Activated CD4-positive, alpha-beta T cell treated with anti-CD3 and anti-CD28 coated beads, Interleukin-2, Interleukin-4, amounts not matched to agents 100 ng/mL and 50 ng/mL, durations not matched to agents 16 hours and 8 hours (primary cell): ENCODE measurements at regions not wholly inside any gene's neighbourhood (a gene's known extent, or its start where the extent isn't known, plus 50 kb on each side); places are given as distances from the start of the nearest gene placed in this dataset.
"Not testable (repeated sequence)": the region's sequence is repeated elsewhere in the genome, so short reads cannot be mapped to it uniquely, and the experiment has no call there.

Source experiments
- DNase-seq: peaks from one replicate; pipeline ENCODE4 v3.0.0-alpha.2; 2020; ENCODE audit warnings: low spot score

DNA sequence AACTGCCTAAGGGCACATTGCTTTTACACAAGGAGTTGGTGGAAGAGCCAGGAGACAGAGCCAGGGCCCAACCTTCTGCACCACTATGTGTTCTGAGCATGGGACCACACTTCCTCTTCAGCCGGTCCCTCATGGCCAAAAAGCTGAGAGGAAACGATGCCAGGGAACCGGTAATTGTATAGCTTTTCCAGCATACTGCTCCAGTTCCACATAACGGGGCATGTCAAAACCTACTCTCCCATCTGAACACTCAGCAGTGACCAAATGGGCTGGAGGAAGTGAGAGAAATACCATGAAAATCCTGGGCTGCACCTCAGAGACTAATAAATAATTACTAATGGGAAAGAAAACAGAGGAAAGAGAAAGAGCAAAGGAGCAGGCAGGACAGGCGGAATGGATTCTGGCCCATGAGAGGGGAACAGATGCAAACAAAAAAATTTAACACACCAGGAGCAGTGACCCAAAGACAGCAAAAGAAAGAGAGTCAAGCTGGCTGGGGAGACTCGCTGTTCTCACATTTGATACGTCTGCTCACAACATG lies 52.0 kb upstream of the BMP2 start:
- no peak for DNase-seq

DNA sequence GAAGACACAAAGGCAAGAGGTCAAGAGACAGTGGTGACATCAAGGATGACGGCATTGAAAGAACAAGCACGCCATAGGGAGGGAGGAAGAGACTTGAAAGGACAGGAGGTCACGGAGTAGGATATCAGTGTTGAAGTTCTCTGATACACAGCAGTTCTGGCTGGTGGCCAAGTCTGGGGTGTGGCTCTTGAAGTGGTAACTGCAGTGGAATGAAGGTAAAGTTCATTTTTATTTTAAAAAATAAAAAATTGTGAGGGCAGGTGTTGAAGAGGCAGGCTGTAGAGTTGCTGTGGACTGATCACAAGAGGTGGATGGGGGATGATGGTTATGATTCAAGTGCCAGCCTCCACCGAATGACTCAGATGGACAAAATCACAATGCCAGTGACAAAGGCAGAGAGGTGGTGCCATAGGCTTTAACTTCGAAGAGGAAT lies 53.2 kb upstream of the BMP2 start:
- no peak for DNase-seq

DNA sequence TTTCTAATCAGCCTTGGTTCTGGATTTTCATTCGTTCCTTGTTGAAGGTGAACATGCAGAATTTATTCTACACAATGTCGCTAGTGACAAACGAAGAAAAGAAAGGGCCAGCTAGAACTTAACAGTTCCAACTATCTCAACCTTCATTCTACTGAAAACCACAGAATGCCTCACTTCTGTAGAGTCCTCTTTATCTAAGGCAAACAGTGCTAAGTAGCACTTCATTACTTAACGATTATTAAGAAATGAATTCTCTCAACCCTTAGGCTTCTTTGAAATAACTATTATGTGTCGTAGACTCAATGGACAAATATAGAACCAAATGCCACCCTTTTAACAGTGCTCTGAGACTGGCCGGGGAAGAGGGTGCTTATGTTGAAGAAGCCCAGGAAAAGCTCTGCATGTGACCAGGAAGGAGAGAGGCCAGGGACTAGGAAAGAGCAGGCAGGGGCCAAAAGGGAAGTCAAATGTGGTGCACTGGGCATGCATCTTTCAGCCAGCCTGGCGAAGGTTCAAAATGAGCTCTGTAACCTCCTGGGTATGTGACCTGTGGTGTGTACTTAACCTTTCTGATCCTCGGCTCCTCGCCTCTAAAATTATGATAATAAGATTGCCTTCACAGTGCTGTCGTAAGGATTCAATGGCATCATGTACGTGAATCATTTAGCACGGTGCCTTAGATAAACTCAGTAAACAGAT lies 55.4 kb upstream of the BMP2 start:
- DNase-seq = no peak

DNA sequence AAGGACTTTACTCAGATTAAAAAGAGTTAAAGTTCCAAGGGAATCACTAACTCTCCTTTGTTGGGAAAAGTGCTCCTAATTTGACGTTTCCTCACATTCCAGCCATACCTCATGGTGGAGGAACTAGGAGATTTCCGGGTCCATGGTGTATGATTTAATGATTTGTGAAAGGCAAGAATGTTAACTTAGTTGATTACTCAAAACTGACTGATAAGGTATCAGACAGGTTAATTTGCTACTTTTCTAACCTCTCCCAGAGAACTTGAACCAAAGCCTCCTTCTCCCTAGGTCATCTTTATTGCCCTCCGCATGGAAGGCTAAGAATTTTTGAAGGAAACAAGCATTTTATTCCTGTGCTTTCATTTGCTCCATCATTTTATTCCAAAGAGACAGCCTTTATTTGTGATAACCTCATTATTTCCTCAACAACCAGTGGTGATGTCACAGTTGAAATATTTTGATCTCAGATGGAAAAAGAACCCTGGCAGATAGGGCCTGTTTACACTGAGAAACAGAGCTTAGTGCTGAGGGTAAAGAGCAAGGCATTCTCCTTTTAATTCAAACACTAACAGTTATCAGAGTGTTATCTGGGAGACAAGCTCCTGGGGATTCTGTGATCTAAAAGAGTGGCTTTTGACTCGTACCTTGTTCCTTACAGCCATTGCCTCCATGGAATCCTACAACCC lies 57.4 kb upstream of the BMP2 start:
- no peak for DNase-seq

DNA sequence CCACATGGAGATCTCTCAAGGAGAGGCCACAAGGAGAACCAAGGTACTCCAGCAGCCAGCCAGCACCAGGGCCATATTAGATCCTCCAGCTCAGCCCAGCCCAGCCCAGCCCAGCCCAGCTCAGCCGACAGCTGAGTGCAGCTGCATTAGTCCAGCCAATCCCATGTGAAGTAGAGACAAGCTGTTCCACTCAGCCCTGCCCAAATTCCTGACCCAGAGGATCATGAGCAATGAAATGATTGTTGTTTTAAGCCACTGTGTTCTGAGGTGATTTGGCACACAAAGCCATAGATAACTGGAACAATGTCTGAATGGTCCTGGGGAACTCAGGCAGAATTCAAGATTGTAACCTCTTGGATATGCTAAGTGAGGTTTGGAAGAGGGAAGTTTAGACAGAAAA lies 59.5 kb upstream of the BMP2 start:
- no peak for DNase-seq

DNA sequence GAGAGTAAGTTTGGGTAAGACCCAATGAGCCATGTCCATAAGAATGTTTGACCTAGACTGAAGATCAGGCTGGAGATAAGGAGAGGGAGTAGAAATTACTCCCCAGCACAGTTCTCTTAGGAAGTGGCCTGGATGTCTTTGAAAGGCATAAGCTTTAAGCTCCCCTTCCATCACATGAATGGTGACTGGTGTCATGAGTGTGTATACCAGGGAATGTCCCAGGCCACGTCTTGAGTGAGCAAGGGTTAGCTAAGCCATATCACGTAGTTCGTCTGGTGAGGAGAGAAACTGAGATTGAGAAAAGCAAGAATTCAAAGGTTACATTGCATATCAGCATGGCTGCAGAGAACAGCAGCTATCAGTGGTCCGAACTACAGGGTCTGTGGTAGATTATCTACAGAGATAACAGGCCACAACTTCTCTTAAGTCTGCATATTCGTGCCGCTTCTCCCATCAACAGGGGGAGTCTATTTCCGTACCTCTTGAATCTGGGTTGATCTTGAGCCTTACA lies 60.1 kb upstream of the BMP2 start:
- no peak for DNase-seq

DNA sequence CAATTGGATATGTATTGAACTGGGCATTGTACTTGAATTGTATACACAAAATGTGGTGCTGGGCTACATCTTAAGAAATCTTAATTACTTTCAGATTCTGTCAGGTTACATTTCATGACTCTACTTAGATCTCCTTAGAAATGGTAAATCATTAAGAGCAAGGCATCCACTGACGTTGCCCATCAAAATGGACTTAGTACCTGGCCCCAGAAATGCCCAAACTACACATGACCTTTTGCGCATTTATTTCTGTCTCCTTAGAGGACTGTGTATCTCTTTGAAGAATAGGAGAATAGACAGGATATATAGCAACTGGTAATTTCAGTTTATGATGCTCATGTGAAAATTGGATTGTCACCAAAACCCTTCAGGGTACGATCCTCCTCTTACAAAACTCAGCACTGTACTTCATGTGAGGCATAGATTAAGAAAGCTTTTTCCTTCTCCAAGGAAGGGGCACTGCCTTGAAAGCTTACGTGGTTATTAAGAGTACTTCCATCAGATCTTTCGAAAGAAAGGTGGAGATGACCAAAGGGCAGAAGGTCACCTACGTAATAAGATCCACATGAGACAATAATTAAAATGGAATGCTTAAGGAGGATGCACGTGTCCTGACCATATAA lies 61.4 kb upstream of the BMP2 start:
- no peak for DNase-seq

DNA sequence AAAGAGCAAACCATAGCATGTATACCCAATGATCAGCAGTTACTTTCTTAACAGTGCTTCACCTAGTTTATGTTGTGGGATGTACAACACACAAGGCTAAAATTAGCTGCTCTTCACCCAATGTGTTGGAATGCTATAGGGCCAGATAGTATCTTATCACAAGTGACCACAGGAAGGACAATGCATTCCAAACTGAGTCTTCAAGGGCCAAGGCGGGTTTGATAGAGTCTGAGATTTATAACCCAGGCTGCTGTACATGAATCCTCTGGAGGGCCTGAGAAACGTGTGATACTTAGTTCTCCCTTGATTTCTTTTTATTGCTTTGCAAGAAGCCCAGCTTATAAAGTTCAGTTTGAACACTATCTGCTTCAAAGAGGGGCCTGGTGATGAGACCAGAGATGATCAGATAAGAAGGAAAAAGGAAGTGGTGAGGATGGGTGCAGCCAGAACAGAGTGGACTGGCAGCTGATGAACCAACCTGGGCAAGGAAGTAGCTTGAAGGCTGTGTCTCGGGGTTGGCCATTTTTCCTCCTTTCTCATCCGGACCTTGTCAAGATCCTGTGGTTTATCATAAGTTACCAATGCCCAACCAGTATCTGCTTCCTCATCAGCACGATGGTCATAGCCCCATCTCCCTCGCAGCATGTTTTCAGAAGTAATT lies 62.2 kb upstream of the BMP2 start:
- DNase-seq = no peak

DNA sequence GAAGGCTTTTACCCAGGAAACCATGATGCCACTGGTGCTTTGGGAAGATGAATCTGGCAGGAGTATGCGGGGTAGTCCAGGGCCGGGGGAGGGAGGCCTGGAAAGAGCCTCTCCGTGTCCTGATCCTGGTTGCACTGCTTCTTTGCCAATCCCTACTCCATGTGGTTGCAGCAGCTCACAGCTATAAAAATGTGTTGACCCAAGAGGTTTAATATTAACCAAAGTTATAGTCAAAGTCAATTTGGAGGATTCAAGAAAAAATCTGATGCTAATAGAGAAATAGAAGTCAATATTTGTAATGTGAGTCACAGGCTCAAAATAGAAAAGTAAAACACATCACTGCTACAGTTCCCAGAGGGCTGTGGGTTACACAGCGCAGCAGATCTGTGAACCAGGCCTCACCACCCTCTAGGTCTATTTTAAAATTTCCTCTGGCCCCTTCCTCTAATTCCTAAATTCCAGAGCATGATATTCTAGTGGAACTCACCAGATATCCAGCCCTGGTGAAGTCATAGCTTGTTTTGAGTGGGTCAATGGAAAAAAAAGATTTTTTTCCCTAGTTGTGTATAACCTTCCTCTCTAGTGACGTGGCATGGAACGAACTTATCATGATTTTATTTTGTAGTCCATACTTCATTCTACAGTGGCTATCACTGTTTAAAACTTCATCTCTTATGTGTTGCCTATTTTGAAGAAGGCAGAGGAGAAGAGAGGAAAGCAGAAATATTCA lies 63.2 kb upstream of the BMP2 start:
- no peak for DNase-seq

DNA sequence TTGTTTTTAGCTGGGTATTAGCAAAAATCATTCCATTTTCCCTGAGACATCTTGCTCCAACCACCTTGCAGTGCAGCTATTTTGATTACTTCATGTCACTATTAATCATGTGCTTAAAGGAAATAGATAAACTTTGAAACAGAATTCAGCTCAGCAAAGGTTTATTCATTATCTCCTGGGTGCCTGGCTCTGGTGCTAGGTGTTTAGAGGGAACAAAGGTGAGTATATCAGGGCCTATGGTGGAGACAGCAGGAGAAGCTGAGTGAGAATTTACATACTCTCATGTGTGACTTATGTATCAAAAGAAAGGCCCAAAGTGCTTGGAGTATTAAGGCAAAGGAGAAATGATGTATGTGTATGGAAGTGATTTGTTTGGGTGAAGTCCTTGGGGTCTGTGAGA lies 63.8 kb upstream of the BMP2 start:
- DNase-seq = no peak

DNA sequence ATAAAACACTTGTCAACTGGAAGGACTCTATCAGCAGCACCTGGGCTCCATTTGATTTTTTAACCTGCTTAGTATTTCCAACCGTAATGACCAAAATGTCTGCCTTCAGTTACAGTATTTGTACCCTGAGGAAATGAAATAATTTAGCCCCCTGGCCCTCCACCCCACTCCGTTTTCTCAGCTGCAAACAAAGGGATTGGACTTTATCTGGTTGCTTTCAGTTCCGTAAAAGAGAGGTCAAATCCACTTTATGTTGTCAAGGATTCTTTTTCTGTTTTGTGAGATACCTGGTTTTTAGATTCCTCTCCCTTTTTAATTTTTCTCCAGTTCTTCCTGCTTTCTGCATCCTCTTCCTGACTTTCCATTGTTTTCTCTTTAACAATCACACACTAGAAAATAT lies 64.4 kb upstream of the BMP2 start:
- DNase-seq = no peak

DNA sequence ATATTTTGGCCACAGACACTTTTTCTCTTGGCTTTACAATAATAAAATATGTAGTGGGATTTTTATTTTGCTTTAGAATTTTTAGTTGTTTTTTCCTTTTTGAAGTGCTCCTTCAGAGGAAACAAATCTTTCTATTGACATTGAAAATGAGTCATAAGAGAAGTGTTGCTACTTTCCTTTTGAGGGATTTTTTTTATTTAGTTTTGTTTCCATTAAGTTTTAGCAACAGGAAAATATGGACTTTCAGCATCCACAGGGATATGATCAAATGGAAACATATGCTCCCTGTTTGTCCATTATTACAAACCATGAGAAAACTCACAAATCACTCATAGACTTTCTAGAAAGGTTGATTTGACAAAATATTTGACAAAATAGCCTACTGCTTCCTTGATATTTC lies 65.3 kb upstream of the BMP2 start:
- DNase-seq = no peak

DNA sequence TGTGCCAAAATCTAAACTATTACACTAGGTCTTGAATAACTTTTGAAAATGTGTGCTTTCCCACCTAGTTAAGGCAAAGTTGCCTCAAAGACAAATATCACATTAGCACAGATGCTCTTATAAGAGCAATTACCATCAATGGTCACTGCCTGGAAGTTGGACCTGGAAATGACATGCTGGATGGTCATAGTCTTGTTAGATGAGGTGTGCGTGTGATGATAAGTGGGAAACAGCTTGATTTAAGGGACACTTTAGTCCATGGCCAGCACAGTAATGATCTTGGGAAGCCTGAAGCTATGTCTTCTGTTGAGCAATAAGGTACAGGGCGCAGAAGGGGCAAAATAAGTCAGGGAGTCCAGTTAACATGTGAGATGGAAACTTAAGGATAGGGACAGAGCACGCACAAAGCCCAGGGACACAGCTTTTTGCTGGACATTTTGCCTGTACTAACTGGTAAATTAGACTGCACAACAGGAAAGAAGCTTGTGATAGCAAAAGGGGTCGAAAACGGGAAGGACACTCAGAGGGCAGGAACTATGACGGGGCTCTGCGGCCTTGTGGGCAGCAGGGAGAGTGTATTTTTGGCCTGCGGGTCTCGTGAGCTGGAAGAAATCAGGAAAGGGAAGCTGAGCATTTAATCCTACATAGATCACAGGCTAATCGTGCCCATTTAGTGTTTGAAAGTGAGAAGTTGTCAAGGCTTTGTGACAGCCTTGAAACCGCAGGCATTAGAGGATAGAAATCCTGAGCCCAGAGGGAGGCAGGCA lies 66.7 kb upstream of the BMP2 start:
- DNase-seq = no peak

DNA sequence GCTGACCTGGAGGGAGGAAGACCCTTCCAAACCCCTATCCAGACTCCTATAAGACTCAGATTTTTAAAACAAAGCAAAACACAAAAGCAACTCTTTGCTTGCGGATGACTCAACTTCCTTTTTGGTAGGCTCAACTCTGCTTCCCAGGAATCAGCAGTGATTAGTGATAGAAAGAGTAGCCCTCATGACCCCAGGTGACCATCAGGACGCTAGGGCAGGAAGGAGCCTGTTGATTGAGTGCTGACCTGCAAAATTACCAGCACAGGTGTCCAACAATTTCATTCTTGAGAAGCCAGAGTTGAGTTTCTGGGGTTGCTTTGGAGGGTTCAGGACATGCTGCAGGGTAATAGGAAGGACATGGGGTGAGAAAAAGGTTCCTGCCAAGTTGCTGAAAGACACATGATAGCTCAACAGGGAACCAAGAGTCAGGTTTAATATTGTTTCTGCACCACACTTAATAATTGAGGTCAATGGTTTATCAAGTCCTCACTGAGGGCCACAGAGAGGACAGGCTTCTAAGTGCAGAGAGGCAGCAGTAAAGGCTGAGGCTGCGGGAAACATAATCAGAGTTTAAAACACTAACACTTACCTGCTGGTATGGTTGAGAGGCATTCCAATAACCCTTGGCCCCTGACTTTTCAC lies 67.4 kb upstream of the BMP2 start:
- no peak for DNase-seq

DNA sequence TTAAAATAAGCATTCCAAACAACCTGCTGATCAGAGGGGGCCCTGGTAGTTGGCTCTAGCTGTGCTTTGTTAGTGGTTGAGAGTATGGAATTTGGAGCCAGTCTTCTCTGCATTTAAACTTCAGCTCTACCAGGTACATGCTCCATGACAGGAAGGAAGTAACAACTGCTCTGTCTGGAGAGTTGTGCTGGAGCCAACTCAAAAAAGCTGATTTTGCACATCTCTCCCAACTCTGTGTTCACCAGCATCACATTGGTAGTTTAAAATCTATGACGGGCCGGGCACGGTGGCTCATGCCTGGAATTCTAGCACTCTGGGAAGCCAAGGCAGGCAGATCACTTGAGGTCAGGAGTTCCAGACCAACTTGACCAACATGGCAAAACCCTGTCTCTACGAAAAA lies 68.8 kb upstream of the BMP2 start:
- no peak for DNase-seq

DNA sequence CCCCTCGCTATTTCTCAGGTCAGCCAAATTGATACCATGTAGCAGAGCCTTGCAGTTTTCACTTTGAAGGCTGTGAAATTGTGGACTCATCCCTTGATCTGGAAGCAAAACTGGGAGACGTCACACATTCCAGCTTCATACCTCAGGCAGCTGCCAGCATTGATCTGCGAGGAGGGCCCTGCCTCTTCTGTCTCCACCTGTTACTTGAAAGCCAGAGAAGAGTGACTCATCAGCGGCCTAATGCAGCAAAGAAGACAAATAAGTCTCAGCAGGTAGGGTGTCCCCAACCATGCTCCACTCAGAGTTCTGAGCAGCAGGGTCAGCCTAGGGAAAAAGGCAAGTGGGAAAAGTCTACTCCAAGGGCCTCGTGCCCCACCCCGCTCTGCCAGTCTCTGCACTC lies 69.4 kb upstream of the BMP2 start:
- no peak for DNase-seq

DNA sequence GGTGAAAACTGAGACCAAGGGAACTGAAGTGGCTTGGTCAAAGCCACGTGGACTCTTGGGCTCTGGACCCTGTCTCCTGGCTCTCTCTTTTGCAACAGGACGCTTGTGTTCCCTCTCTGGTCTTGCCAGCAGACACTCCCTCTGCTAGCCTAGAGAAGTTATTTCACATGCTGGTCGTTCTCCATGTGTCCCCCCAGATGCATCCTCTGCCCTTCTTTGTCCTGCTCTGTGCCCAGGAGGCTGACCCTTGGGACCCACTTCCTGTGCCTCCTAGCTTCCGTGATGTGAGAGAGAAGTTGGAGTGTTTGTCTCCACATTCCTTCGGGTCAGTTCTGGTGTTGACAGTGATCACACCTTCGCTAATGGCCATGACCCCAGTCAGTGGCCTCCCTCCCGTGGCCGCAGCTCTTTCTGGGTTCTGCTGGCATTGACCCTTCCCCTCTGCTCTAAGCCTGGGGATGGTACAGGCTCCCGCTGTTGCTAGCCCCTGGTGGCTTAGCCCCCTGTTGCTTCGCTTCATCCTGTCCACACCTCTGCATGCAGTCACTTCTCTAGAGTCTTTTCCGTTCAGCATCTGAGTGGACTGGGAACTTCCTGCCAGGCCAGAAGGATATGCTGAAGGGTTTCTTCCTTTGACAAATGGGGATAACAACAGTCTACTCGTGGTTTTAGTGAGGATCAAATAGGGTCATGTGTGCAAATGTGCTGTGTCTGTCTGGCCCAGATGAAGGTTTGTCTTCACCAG lies 70.1 kb upstream of the BMP2 start:
- DNase-seq = no peak

DNA sequence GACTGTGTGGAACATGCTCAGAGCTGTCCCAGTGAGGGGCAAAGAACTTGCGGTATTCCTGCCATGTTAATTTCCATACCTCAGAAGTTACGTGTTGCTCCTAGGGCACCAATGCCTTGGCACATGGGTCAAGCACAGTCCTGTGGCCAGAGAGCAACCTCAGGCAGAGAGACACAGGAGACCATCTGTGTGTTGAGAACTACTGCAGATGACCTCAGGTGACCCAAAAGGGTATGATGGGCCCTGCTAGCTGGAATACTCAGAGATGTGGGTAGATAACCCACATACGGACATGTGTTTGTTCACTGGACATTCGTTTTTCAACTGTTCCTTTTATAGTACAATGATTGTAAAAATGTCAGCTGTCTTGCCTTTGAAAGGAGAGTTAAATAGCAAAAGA lies 71.5 kb upstream of the BMP2 start:
- DNase-seq = no peak

DNA sequence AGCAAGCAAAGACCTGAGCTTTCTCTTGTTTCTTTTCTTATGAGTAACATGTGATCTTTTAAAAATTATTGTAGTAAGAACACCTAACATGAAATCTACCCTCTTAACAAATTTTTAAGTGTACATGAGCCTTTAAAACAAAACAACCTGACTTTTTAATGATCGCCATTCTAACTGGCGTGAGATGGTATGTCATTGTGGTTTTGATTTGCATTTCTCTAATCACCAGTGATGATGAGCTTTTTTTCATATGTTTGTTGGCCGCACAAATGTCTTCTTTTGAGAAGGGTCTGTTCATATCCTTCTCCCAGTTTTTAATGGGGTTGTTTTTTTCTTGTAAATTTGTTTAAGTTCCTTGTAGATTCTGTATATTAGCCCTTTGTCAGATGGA lies 73.7 kb upstream of the BMP2 start:
- DNase-seq = not testable (repeated sequence)
